Stimulated activated effector memory CD8-positive, alpha-beta T cell treated with anti-CD3 and anti-CD28 coated beads, Interleukin-12 subunit alpha, Interleukin-12 subunit beta, amount 100 ng/mL, for 72 hours (primary cell): ENCODE measurements at regions not wholly inside any gene's neighbourhood (a gene's known extent, or its start where the extent isn't known, plus 50 kb on each side); places are given as distances from the start of the nearest gene placed in this dataset.
"Not testable (repeated sequence)": the region's sequence is repeated elsewhere in the genome, so short reads cannot be mapped to it uniquely, and the experiment has no call there.

Experiments
- ATAC-seq: fragments of 150-1000 bp; cut with Tn5 transposase; 2 replicates; pipeline ENCODE4 v1.10.0; 2021
- DNase-seq, 2 donors: peaks; one replicate each; pipeline ENCODE4 v3.0.0; 2021 to 2022; ENCODE audit warnings: low spot score in 2 of 2
- H3K27ac Mint-ChIP-seq: one replicate; pipeline ENCODE4 v1.8.0; 2022; ENCODE audit warnings: mild to moderate bottlenecking, mixed read lengths
- H3K36me3 Mint-ChIP-seq: one replicate; pipeline ENCODE4 v1.8.0; 2022; ENCODE audit warnings: mild to moderate bottlenecking, mixed read lengths
- H3K4me1 Mint-ChIP-seq: one replicate; pipeline ENCODE4 v1.8.0; 2022; ENCODE audit warnings: mixed read lengths
- H3K4me3 Mint-ChIP-seq: one replicate; pipeline ENCODE4 v1.8.0; 2022; ENCODE audit warnings: mild to moderate bottlenecking, mixed read lengths
- H3K9me3 Mint-ChIP-seq: one replicate; pipeline ENCODE4 v1.8.0; 2022; ENCODE audit warnings: mixed read lengths

DNA sequence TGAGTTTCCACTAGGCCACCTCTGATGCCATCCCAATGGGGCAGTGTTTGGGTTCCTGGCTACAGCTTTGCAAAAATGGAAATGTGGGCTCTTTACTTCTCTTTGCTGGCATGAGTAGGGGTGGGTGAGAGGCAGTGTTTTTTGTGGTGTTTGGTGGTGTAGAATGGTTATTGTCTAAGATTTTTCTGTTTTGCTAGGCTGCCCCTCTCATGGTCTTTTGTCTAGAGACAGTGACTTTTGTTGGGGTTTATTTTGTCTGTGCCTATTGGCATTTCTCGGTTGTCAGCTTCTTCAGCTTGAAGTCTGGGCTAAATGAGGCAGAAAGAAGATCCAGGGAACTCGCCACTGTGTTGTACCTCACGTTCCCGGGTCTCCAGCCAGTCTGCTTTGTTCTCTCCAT lies 112.1 kb downstream of the CENPF start:
- Mint-ChIP-seq H3K4me1 (no peaks in the 10 kb centered on the region), H3K27ac (no peak overlapping the region), H3K4me3 (no peak overlapping the region), H3K36me3 (no peaks in the 10 kb centered on the region), H3K9me3 (peaks cover 9% of the 10 kb centered on the region)
- ATAC-seq (no peak), DNase-seq (no peak)

DNA sequence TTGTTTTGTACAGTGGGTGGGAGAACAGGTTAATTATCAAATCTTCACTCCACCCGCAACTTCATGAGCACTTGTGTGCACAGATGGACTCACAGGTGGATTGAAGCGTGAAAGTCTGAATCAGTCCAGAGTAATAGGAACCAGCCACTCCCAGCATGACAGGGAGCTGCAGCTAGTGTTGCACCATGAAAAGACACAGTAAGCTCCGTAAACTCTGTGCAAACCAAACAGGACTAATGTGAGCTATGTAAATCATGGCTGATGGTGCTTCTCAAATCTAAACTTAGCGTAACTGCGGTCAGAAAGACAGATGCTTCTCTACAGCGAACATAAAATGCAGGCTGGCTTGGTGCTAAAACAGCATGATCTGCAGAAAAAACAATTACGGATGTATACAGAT lies 114.4 kb downstream of the CENPF start:
- ATAC-seq (no peak), DNase-seq (no peak)
- H3K36me3 Mint-ChIP-seq, result no peaks in the 10 kb centered on the region
- no peak overlapping the region for H3K4me3 Mint-ChIP-seq
- peaks cover 14% of the 10 kb centered on the region for H3K9me3 Mint-ChIP-seq
- H3K27ac Mint-ChIP-seq, result no peak overlapping the region
- no peaks in the 10 kb centered on the region for H3K4me1 Mint-ChIP-seq

DNA sequence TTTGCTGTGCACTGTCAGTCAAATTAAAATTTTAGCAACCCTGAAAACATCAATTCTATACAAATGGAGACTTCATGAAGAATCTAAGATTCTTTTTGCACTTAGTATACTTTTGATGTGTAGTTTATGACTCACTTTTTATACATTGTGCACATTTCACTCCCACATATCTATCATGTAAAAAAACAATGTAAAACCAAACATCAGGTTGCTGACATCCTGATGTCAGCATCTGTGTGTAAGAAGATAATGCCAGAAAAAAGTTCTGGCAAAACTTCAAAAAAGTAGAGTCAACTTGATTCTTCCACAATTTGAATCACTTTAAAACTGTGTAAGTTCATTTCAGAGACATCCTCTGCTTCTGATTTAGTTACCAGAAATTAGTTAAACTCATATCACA lies 115.7 kb downstream of the CENPF start:
- Mint-ChIP-seq H3K4me3 (no peak overlapping the region), H3K27ac (no peak overlapping the region), H3K4me1 (no peaks in the 10 kb centered on the region), H3K36me3 (no peaks in the 10 kb centered on the region), H3K9me3 (peaks cover 14% of the 10 kb centered on the region)
- ATAC-seq, result no peak
- no peak for DNase-seq

DNA sequence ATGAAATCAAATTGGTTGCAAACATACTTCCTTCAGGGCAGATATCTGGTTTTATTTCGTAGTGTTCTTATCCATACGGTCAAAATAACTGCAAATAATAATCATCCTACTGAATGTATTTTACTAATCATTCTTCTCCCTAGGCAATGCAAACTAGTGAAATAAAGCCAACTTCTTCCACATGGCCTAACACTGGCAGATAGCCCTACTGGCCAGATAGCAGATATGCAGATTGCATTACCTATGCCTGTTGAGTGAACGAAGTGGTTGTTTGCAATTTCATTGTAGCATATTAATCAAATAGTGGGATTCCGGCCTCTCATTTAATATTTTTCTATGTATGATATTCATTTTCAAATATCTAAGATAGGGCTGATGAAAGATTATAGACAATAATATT lies 116.2 kb downstream of the CENPF start:
- Mint-ChIP-seq H3K27ac (no peak overlapping the region), H3K4me1 (no peaks in the 10 kb centered on the region), H3K9me3 (peaks cover 12% of the 10 kb centered on the region), H3K4me3 (no peak overlapping the region), H3K36me3 (no peaks in the 10 kb centered on the region)
- ATAC-seq (no peak), DNase-seq (no peak)

DNA sequence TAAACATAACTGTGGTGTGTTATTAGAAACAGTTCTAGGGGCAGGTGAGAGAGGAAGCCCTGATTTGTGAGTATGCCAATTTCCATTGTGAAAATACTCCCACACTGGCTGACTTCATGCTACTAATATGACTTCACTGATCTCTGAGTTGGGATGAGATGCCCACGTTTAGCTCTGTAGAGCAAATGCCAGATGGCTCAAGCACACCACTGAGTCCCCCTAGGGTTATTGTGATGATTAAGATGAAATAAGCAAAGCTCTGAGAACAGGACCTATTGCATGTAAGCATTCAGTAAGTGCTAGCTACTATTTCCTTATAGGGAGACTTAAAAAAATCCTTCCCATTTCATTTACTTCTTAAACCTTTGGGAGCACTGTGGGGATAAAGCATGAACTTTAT lies 117.6 kb downstream of the CENPF start:
- Mint-ChIP-seq H3K9me3 (peaks cover 11% of the 10 kb centered on the region), H3K4me3 (no peak overlapping the region), H3K27ac (no peak overlapping the region), H3K36me3 (no peaks in the 10 kb centered on the region), H3K4me1 (no peaks in the 10 kb centered on the region)
- ATAC-seq (no peak), DNase-seq (no peak)

DNA sequence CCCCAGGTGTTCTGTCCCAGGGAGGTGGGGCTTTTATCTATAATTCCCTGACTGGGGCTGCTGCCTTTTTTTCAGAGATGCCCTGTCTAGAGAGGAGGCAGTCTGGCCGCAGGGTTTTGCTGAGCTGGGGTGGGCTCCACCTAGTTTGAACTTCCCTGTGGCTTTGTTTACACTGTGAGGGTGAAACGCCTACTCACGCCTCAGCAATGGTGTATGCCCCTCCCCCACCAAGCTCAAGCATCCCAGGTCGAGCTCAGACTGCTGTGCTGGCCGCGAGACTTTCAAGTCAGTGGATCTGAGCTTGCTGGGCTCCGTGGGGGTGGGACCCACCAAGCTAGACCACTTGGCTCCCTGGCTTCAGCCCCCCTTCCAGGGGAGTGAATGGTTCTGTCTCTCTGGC lies 124.3 kb downstream of the CENPF start:
- Mint-ChIP-seq H3K4me3 (no peak overlapping the region), H3K4me1 (no peaks in the 10 kb centered on the region), H3K36me3 (no peaks in the 10 kb centered on the region), H3K9me3 (peaks cover 9% of the 10 kb centered on the region), H3K27ac (no peak overlapping the region)
- ATAC-seq (no peak), DNase-seq (no peak)

DNA sequence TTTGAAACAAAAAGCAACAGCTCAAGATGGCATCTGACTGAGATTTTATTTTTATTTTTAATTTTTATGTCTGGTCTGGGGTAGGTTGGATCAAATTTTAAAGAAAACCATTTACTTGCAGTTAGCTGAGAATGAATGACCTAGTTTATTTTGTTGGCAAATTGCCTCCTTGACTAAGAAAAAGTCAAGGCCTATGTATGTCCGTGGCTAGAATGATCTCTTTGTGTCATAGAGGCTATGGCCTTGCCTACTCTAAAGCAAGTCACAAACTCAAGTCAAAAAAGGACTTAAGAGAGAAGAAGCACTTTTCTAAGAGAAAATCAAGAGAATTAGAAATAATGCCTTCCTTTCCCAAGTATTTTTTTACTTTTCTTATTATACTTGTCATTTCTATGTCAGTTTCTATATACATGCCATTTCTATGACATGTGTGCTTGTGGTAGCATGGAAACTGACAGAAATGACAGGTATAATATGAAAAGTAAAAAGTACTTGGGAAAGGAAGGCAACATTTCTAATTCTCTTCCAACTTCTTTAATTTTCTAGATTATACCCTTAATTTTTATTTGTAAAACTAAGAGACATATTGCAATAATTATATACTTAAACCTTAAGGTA lies 136.7 kb downstream of the CENPF start:
- H3K27ac Mint-ChIP-seq, result no peak overlapping the region
- DNase-seq (no peak), ATAC-seq (no peak)

DNA sequence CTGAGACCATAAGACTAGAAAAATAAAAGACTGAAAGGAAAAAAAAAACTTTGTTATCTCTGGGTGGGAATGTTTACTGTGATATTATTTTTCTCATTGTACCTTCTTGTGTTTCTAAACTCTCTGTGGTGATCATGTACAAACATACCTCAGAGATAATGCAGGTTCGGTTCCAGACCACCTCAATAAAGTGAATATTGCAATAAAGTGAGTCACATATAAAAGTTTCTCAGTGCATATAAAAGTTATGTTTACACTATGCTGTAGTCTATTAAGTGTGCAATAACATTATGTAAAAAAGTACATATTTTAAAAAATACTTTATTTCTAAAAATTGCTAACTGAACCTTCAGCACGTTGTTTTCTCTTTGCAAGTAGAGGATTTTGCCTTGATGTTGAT lies 137.5 kb downstream of the CENPF start:
- no peak for ATAC-seq
- no peak for DNase-seq
- no peak overlapping the region for H3K27ac Mint-ChIP-seq

More for the DNA sequence above, 136.7 kb downstream of the CENPF start:
- H3K4me1 Mint-ChIP-seq, result no peaks in the 10 kb centered on the region
- peaks cover 3% of the 10 kb centered on the region for H3K9me3 Mint-ChIP-seq
- H3K4me3 Mint-ChIP-seq, result no peak overlapping the region
- H3K36me3 Mint-ChIP-seq, result no peaks in the 10 kb centered on the region

DNA sequence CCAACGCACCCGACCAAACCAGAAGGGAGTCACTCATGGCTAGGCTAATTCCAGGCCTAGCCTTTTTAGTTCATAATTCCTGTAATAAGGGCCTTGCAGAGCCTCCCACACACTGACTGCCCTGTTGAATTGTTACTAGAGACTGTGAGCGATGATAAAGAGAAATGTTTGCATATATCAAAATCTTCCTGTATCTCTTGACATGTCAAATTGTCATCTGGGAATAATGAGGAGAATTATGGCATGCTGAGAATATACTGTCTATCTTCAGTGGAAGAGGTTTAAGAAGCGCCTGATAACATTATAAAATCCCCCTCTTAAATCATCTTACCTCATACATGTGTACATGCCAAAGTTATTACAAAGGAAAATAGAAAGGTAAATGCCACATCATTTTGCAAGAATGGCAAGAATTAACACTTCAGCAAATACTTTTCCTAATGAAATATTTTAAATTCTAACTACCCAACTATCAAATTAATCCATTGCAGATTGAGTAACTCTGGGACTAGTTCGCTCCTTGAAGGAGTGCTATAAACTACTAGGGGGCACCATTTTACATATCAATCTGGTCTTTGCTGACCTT lies 144.1 kb downstream of the CENPF start:
- H3K4me3 Mint-ChIP-seq, result no peak overlapping the region
- DNase-seq, result no peak
- no peaks in the 10 kb centered on the region for H3K4me1 Mint-ChIP-seq
- peaks cover 3% of the 10 kb centered on the region for H3K9me3 Mint-ChIP-seq
- ATAC-seq, result no peak
- H3K27ac Mint-ChIP-seq, result no peak overlapping the region
- H3K36me3 Mint-ChIP-seq, result no peaks in the 10 kb centered on the region

More for the DNA sequence above, 137.5 kb downstream of the CENPF start:
- no peaks in the 10 kb centered on the region for H3K4me1 Mint-ChIP-seq
- H3K9me3 Mint-ChIP-seq, result peaks cover 3% of the 10 kb centered on the region
- no peak overlapping the region for H3K4me3 Mint-ChIP-seq
- no peaks in the 10 kb centered on the region for H3K36me3 Mint-ChIP-seq

DNA sequence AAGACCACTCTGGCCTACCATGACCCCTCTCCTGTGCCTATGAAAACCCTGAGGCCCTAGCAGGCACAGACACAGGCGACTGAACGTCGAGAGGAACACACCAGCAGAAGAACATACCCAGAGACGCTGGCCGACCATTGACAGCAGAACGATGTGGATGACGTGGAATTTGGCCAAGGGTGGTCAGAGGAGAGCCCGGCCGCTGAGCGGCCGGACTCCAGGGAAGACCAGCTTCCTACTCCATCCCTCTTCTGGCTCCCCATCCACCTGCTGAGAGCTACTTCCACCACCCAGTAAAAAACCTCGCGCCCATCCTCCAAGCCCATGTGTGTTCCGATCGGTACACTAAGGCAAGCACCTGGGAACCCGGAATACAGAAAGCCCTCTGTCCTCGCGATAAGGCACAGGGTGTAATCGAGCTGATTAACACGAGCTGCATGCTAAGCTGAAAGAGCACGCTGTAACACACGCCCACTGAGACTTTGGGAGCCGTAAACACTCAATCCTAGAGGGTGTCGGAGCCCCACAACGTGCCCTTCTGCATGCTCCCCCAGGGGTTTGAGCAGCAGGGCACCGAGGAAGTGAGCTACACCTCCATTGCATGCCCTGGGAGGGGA lies 150.3 kb downstream of the CENPF start:
- Mint-ChIP-seq H3K9me3 (peaks cover 9% of the 10 kb centered on the region), H3K27ac (no peak overlapping the region), H3K4me3 (no peak overlapping the region), H3K36me3 (no peaks in the 10 kb centered on the region), H3K4me1 (no peaks in the 10 kb centered on the region)
- no peak for ATAC-seq
- DNase-seq, result no peak

DNA sequence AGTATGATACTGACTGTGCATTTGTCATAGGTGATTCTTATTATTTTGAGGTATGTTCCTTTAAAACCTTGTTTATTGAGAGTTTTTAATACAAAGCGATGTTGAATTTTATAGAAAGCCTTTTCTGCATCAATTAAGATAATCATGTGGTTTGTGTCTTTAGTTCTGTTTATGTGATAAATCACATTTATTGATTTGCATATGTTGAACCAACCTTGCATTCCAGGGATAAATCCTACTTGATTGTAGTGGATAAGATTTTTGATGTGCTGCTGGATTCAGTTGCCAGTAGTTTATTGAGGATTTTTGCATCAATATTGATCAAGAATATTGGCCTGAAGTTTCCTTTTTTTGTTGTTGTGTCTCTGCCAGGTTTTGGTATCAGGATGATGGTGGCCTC lies 158.0 kb downstream of the CENPF start:
- H3K4me1 Mint-ChIP-seq, result no peaks in the 10 kb centered on the region
- no peak overlapping the region for H3K27ac Mint-ChIP-seq
- H3K36me3 Mint-ChIP-seq, result no peaks in the 10 kb centered on the region
- no peak for DNase-seq
- ATAC-seq, result no peak
- peaks cover 30% of the 10 kb centered on the region for H3K9me3 Mint-ChIP-seq
- no peak overlapping the region for H3K4me3 Mint-ChIP-seq

DNA sequence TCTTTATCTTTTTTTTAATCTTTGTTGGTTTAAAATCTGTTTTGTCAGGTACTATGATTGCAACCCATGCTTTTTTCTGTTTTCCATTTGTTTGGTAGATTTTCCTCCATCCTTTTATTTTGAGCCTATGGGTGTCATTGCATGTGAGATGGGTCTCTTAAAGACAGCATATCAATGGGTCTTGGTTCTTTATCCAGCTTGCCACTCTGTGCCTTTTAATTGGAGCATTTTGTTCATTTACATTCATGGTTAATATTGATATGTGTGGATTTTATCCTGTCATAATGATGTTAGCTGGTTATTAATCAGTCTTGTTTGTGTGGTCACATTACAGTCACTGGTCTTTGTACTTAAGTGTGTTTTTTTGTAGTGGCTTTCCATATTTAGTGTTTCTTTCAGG lies 159.9 kb downstream of the CENPF start:
- no peaks in the 10 kb centered on the region for H3K4me1 Mint-ChIP-seq
- no peak overlapping the region for H3K4me3 Mint-ChIP-seq
- H3K9me3 Mint-ChIP-seq, result peaks cover 30% of the 10 kb centered on the region
- no peak overlapping the region for H3K27ac Mint-ChIP-seq
- DNase-seq, result no peak
- no peak for ATAC-seq
- no peaks in the 10 kb centered on the region for H3K36me3 Mint-ChIP-seq

DNA sequence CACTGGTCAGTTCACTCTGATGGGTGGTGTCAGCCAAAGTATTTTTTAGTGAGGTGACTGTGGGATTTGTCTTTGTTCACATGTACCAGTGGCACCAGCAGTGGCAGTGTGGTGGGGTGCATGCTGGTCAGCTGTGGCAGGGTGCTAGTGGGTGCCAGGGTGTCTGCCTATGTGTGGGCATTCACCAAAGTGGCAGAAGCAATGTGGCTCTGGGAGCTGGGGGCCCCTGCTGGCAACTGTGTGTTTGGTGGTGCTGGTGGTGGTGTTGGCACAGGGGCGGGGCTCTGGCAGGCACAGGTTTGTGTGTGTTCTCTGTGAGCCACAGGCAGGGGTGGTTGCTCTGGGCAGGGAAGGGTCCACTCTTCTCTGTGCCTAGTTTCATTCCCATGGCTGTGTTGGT lies 161.5 kb downstream of the CENPF start:
- Mint-ChIP-seq H3K4me1 (no peaks in the 10 kb centered on the region), H3K36me3 (no peaks in the 10 kb centered on the region), H3K9me3 (peaks cover 24% of the 10 kb centered on the region), H3K27ac (no peak overlapping the region), H3K4me3 (no peak overlapping the region)
- ATAC-seq (no peak), DNase-seq (no peak)

DNA sequence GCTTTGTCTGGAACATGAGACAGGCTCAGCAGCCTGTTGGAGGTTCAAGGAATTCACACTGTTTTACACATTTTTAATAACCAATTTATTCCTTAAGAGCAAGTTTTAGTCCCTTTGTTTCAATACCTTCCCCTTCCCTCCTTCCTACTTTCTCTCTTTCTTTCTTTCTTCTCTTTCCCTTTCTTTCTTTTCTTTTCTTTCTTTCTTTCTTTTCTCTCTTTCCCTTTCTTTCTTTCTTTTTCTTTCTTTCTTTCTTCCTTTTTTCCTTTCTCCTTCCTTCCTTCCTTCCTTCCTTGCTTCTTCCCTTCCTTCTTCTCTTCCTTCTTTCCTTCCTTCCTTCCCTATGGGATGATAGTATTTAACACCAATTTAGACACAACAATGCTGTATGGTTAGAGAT lies 164.2 kb downstream of the CENPF start:
- no peaks in the 10 kb centered on the region for H3K4me1 Mint-ChIP-seq
- no peak overlapping the region for H3K27ac Mint-ChIP-seq
- H3K9me3 Mint-ChIP-seq, result peaks cover 19% of the 10 kb centered on the region
- DNase-seq (no peak), ATAC-seq (no peak)
- no peak overlapping the region for H3K4me3 Mint-ChIP-seq
- H3K36me3 Mint-ChIP-seq, result no peaks in the 10 kb centered on the region

DNA sequence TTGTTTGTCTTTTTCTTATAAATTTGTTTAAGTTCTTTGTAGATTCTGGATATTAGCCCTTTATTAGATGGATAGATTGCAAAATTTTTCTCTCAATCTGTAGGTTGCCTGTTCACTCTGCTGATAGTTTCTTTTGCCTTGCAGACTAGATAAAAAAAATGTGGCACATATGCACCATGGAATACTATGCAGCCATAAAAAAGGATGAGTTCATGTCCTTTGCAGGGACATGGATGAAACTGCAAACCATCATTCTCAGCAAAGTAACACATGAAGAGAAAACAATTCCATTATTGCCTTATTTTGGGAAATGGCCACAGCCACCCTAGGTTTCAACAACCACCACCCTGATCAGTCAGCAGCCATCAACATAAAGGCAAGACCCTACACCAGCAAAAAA lies 166.7 kb downstream of the CENPF start:
- not testable (repeated sequence) for H3K4me1 Mint-ChIP-seq, DNase-seq, ATAC-seq, H3K9me3 Mint-ChIP-seq, H3K4me3 Mint-ChIP-seq, H3K27ac Mint-ChIP-seq, H3K36me3 Mint-ChIP-seq

DNA sequence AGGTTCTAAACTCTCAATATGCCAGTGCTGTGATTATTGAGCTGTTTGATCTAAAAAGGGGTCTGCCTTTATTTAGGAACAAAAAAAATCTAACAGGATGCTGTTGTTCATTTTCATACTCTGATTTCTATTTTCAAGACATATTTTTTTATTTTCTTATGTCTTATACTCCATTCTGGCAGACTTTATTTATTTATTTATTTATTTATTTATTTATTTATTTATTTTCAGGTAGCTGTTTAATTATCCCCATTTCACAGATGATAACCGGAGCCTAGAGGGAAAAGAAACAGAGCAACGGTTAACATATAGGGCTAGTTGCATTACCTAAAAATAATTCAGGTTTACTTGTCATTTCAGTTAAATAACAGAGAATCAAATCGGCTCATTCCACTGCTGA lies 174.4 kb downstream of the CENPF start:
- Mint-ChIP-seq H3K36me3 (no peaks in the 10 kb centered on the region), H3K27ac (no peak overlapping the region), H3K4me1 (no peaks in the 10 kb centered on the region), H3K4me3 (no peak overlapping the region), H3K9me3 (no peaks in the 10 kb centered on the region)
- DNase-seq, result no peak
- ATAC-seq, result no peak
